ENCODE measurements at regions not wholly inside any gene's neighbourhood (a gene's known extent, or its start where the extent isn't known, plus 50 kb on each side); places are given as distances from the start of the nearest gene placed in this dataset.

- peak; percentile 94 for DNase-seq (ENCODE audit: low read depth)
Measured at GRCh38 chr7:41046221-41046761, 656.6 kb downstream of the INHBA start.

- DNase-seq (ENCODE audit: low read depth), result no peak
Measured at GRCh38 chr7:41045556-41046123, 657.2 kb downstream of the INHBA start.

GRCh38 chr7:41039981-41040380 is 662.9 kb downstream of the INHBA start:
- DNase-seq (ENCODE audit: low read depth), result no peak

DNA sequence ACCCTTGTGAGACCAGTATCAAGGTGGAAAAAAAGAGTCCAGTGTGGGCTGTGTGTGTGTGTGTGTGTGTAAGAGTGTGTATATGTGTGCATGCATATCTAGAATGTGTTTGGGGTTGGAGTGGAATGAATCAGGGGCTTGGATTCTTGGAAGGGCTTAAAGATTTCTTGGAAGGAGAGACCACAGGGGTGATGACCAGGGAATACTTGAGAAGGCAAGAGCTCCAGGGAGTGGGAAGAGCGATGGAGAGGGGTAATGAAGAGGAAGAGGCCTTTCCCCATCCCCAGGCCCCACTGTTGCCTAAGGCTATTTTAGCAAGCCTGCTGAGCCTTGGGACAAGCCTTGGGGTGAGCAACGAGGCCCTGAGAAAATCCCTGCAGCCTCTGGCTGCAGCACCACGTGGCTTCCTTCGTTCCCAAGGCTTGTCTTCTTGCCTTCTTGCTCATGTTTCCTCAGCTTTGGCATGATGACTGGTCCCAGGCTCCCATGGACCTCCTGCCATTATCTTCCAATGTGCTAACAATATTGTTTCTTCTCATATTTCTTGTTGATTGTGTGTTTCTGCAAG is 663.4 kb downstream of the INHBA start:
- DNase-seq (ENCODE audit: low read depth), result peak; percentile 81

DNA sequence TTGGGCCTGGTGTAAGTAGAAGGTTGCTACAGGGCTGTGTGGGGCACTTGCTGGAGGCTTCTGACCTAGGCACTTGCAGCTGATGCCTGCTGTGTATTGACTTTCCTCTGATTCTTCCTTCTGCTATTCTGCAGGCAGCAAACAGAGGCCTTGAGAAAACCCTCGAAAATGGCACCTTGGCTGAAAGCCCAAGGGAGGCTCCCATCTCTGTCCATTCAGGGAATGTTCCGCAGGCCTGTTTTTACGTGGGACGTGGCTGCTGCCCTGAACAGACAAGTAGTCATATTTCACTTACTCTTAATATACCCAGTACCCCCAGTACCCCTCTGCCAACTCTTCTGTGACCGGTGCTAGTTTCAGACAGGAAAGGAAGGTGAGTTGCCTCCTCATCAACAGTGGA is 664.7 kb downstream of the INHBA start:
- DNase-seq (ENCODE audit: low read depth), result no peak

DNA sequence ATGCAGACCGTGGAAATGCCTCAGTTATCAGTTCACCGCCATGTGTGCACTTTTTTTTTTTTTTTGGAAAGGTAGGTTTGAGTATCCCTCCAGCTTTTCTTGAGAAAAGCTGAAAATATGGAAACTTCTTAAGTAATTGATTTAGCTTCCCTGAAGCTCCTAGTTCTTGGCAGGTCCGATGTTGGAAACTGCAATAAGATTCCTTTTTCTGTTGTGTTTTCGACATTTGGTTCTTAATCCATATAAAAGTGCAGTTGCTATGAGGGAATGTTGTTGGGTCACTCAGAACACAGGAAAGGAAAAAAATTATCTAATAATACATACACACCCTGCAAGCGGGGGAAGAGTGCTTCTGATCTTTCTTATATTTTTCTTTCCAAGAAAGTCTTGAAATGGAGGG is 665.2 kb downstream of the INHBA start:
- no peak for DNase-seq (ENCODE audit: low read depth)

- peak; percentile 37 for DNase-seq (ENCODE audit: low read depth)
Measured at GRCh38 chr7:41035794-41036193, 667.1 kb downstream of the INHBA start.

DNA sequence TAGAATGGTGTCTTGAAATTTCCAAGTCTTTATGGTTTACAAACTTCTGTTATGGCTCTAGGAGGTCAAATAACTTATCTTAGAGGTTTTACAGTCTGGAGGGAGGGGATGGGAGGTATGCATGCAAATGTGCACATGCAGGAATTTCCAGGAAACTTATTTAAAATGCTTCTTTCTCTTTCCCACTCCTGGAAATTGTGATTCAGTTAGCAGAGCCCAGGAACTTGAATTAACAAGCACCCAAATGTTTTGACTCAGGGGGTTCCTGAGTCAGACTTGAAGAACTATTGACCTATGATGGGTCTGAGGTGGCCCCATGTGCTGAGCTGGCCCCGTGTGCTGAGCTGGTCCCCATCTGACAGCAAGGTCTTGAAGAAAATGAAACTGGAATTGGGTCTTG is 669.4 kb downstream of the INHBA start:
- DNase-seq (ENCODE audit: low read depth), result peak; percentile 82

DNA sequence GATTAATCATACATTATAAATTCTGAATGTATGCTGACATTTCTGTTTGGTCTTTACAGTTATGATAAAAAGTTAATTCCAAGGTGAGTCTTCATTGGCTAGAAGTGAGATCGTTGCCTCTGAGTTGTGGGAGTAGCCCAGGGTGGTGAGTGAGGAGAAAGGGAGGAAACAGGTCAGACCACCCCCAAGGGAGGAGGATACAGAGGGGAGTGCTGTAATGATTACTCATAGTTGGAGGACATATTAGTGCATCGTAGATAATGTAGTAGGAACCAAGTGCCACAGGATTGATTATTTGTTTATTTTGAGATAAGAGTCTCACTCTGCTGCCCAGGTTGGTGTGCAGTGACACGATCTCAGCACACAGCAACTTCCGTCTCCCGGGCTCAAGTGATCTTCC is 672.2 kb downstream of the INHBA start:
- peak; percentile 18 for DNase-seq (ENCODE audit: low read depth)

DNA sequence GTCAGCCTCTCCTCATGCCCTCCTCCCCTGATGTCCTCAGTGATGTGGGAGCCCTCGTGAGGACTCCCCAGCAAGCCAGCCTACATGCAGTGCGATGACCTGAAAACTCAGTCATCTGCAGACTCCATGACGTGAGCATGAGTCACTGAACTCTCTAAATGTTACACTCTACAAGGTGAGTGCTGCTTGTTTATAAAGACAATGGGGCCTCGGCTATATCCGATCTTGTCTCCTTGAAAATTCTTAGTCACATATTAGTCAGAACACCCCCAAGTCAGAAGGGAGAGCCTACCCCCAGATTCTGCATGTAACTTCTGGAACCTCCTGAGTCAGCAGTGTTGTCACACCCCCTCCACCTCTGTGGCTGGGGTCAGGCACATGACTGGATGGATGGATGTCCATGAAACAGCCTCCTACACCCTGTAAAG is 673.8 kb downstream of the INHBA start:
- peak; percentile 91 for DNase-seq (ENCODE audit: low read depth)

- DNase-seq (ENCODE audit: low read depth), result no peak
Measured at GRCh38 chr7:41028580-41028979, 674.3 kb downstream of the INHBA start.

DNA sequence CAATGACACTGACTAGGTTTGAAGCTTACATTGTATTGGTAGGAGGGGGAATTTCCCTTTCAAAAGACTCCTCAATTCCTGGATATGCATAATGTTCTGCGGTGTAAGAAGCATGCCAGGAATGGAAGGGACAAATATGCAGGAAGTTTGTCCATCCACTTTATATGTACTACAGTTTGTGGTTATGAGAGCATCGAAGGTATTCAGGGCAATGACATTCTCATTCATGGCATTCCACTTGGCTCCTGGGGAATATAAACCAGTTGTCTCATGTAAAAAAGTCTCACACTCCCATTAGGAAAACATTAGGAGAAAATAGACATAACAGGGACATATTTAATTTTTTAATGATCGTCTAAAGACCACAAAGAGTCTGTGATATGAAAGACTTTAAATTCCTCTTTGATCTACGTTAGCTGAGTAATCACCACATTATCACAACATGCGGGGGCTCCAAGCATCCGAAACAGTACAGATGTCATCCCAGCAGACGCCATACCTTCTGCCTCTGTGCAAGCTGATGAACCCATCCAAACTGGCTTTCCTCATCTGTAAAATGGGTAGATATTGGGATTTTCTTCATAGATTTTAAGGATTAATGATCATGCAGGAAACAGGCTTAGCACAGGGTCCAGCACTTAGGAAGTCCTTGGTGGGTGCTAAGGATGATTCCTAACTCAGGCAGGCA is 675.3 kb downstream of the INHBA start:
- DNase-seq (ENCODE audit: low read depth), result peak; percentile 99

DNA sequence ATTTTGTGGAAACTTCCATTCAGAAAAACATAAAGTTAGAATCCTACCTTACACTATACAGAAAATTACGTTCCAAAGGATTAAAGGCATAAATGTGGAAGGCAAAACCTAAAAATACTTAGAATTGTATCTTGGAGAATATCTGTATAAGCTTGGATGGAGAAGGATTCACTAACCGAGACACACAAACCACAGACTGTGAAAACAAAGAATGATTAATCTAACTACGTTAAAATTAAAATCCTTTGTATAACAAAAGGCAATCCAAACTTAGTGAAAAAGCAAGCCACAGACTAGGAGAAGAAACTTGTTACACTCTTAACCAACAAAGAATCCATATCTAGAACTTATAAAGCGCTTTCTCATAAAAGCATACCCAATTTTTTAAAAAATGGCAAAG is 678.8 kb downstream of the INHBA start:
- no peak for DNase-seq (ENCODE audit: low read depth)

- no peak for DNase-seq (ENCODE audit: low read depth)
Measured at GRCh38 chr7:41020056-41020455, 682.8 kb downstream of the INHBA start.

DNA sequence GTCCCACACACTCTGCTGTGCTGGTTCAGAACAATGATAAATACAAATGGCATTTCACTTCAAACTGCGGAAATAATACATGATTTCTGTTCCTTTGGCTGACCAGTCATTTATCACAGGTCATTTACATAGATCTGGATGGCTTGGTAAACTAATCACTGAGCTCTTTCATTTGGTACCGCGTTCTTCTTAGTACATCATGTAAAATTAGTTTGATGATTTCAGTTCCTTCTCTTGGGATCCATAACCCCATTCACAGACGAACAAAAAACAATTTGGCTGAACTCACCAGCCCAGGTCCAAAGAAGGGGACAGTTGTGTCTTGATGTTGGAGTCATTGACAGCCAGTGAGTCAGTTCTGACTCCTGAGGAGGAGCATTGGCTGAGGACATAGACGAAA is 689.8 kb downstream of the INHBA start:
- DNase-seq (ENCODE audit: low read depth), result peak; percentile 10

DNA sequence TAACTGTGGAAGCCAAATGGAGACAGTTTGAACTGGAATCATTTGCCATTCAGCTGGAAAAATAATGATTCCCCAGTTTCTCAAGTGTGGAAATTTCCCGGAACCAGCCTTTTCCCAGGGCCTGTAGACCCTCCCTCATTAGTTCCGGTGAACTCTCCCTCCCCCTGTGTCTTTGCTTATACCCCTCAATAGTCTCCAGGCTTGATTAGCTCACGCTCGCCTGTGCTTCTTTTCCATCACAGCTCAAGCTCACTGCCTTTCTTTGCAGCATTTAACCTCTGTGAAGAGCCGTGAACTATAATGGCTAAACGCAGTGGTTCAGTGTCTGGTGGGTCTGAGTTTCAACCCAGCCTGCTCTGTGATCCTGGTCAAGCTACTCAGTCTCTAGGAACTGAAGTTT is 690.8 kb downstream of the INHBA start:
- no peak for DNase-seq (ENCODE audit: low read depth)

- peak; percentile 66 for DNase-seq (ENCODE audit: low read depth)
Measured at GRCh38 chr7:41010967-41011366, 691.9 kb downstream of the INHBA start.

GRCh38 chr7:41010418-41010817 is 692.5 kb downstream of the INHBA start:
- peak; percentile 74 for DNase-seq (ENCODE audit: low read depth)

DNA sequence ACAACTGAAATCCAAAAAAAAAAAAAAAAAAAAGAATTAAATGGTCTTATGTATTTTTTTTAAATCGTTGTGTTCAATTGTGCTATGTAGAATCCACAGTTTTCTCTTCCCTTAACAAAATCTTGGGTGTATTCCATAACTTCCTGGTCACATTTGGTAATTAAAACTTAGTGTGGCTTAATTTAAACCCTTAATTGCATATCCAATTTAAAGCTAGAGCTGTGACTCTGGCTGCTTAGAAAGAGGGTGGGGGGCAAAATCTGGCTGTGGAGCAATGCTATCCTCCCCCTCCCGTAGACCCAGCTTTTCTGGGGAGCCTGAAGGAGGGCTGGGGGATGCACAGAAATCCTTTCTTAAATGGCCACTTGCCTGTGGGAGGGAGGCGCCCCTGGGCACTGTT is 695.1 kb downstream of the INHBA start:
- DNase-seq (ENCODE audit: low read depth), result no peak

DNA sequence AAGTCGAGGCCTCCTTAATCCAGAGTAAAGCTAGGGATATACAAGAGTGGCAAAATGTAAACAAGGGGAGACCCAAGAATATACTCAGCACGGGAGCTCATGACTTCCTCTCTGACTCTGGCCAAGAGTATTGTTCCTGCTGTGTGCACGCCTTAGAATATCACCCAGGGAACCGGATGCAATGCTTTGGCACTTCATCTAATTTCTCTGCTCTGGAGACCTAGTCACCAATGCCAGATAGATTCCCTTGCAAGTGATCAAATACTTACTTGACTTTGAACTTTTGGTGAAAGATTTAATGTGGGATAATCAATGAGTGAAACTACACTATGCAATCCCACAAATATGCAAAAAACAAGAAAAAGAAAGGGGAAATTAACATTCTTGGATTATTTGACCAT is 695.5 kb downstream of the INHBA start:
- peak; percentile 32 for DNase-seq (ENCODE audit: low read depth)

- DNase-seq (ENCODE audit: low read depth), result peak; percentile 40
Measured at GRCh38 chr7:41006306-41006995, 696.4 kb downstream of the INHBA start.

DNA sequence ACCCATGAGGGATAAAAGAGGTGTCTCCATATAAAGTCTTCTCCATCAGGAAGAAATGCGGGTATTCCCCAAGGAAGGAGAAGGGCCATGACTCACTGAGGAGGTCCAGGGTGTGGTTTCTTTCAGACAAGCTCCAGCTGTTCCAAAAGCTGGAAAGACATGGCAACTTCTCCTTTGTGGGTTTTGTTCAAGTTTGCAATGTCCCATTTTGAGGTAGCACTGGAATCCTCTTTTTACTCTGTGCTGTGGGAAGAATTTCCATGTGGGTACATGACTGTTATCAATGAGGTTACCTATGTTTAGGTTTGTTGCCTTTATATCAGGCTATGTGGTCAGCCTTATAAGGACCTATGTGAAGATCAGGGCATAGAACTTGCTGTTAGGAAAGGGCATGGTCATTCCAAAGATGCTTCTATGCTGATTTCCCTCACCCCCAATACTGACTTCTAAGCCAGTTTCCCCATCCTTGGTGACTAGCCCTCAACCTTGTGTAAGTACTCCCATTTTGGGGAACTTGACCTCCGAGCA is 697.5 kb downstream of the INHBA start:
- DNase-seq (ENCODE audit: low read depth), result peak; percentile 82

- DNase-seq (ENCODE audit: low read depth), result no peak
Measured at GRCh38 chr7:41003977-41004376, 698.9 kb downstream of the INHBA start.
